Endothelial cell of umbilical vein (primary cell): ENCODE measurements at regions not wholly inside any gene's neighbourhood (a gene's known extent, or its start where the extent isn't known, plus 50 kb on each side); places are given as distances from the start of the nearest gene placed in this dataset.

Experiments used
- BruUV-seq: library from RNA; stranded (reverse); fragments of 400-500 nt; replicated peaks from 2 replicates; lab custom pipeline; 2021; lab: Mats Ljungman, UMichigan
- CTCF ChIA-PET: fragments of 300-600, 350-600 bp; sonication (Branson Sonifier 250); formaldehyde crosslinking; loops from one replicate; lab custom pipeline; 2021; ENCODE audit warnings: antibody characterized with exemption, inconsistent platforms; lab: Charles Lee
- POLR2A ChIA-PET: fragments of 300-600, 350-600 bp; sonication (Branson Sonifier 250); formaldehyde crosslinking; loops from one replicate; lab custom pipeline; 2021; ENCODE audit warnings: antibody characterized with exemption, inconsistent platforms; lab: Charles Lee
- DNase-seq: peaks from one replicate; pipeline ENCODE4 v3.0.0-alpha.2; 2011; ENCODE audit warnings: low read depth, low spot score
- FAIRE-seq: peaks from 2 replicates; lab custom pipeline; 2011; peaks lifted over from hg19 to GRCh38; lab: Jason Lieb, UNC
- H2AFZ ChIP-seq: 2 replicates; pipeline ENCODE4 v1.6.0; 2012; ENCODE audit warnings: low read depth, low read length, control low read depth, inconsistent platforms
- H3K27ac ChIP-seq: 2 replicates; pipeline ENCODE4 v1.5.1; 2011; ENCODE audit warnings: low read depth, mild to moderate bottlenecking, control low read depth, low read length, moderate library complexity; ENCODE audit not compliant: insufficient read depth
- H3K27me3 ChIP-seq, 2 experiments: 2 replicates each; pipeline versions ENCODE4 v1.6.0 to v1.6.1; 2011; ENCODE audit warnings: low read length in 2 of 2, mixed read lengths in 1 of 2; ENCODE audit not compliant: control insufficient read depth in 2 of 2, insufficient read depth in 2 of 2
- H3K36me3 ChIP-seq, 2 experiments: 2 replicates in 1 of 2; 3 replicates in 1 of 2; pipeline ENCODE4 v1.5.1; 2011; ENCODE audit warnings: low read length in 2 of 2, mild to moderate bottlenecking in 1 of 2, moderate library complexity in 1 of 2; ENCODE audit not compliant: control insufficient read depth in 2 of 2, insufficient read depth in 2 of 2; ENCODE audit errors: extremely low read depth in 1 of 2
- H3K4me1 ChIP-seq: 3 replicates; pipeline ENCODE4 v1.5.1; 2011; ENCODE audit warnings: mild to moderate bottlenecking, low read length; ENCODE audit not compliant: control insufficient read depth, insufficient read depth; ENCODE audit errors: extremely low read depth
- H3K4me2 ChIP-seq: 2 replicates; pipeline ENCODE4 v1.6.1; 2011; ENCODE audit warnings: low read length, control low read depth, mixed read lengths; ENCODE audit not compliant: insufficient read depth
- H3K4me3 ChIP-seq, 3 experiments: fragments of 200-600 bp in 1 of 3; sonication (generic), shearing (Covaris generic) in 1 of 3; replicated peaks in 1 of 3; 2 replicates each; pipeline ENCODE4 v1.5.1; 2011 to 2016; ENCODE audit warnings: control low read depth in 3 of 3, low read length in 3 of 3, mild to moderate bottlenecking in 2 of 3, inconsistent platforms in 1 of 3, low read depth in 1 of 3, moderate library complexity in 1 of 3; ENCODE audit not compliant: insufficient read depth in 1 of 3
- H3K79me2 ChIP-seq: 2 replicates; pipeline ENCODE4 v1.6.0; 2012; ENCODE audit warnings: low read length, inconsistent platforms; ENCODE audit not compliant: control insufficient read depth, insufficient read depth
- H3K9ac ChIP-seq: replicated peaks from 2 replicates; pipeline ENCODE3; 2011; ENCODE audit warnings: low read length, control low read depth; ENCODE audit not compliant: insufficient read depth; ENCODE audit errors: extremely low read depth
- H3K9me1 ChIP-seq: replicated peaks from 3 replicates; pipeline ENCODE4 v1.6.0; 2011; ENCODE audit warnings: mild to moderate bottlenecking, low read length; ENCODE audit not compliant: control insufficient read depth, insufficient read depth; ENCODE audit errors: extremely low read depth
- H3K9me3 ChIP-seq: replicated peaks from 2 replicates; pipeline ENCODE4 v1.5.1; 2012; ENCODE audit warnings: low read length, inconsistent platforms; ENCODE audit not compliant: control insufficient read depth, insufficient read depth
- H4K20me1 ChIP-seq: replicated peaks from 2 replicates; pipeline ENCODE3; 2011; ENCODE audit warnings: mild to moderate bottlenecking, low read length; ENCODE audit not compliant: control insufficient read depth, insufficient read depth; ENCODE audit errors: extremely low read depth
- CTCF ChIP-seq, 2 donors: IDR thresholded peaks; 1 replicate in 1 of 2; 2 replicates in 1 of 2; pipeline ENCODE4 v1.5.1; 2011; ENCODE audit warnings: low read length in 2 of 2, mild to moderate bottlenecking in 2 of 2, moderate library complexity in 2 of 2, control low read depth in 1 of 2, inconsistent platforms in 1 of 2, low read depth in 1 of 2; ENCODE audit not compliant: insufficient read depth in 1 of 2; ENCODE audit errors: extremely low read depth in 1 of 2
- EZH2 ChIP-seq: IDR thresholded peaks from 2 replicates; pipeline ENCODE4 v1.6.1; 2012; ENCODE audit warnings: borderline replicate concordance, low read depth, mild to moderate bottlenecking, moderate library complexity, low read length, inconsistent platforms; ENCODE audit not compliant: severe bottlenecking
- FOS ChIP-seq: IDR thresholded peaks from 2 replicates; pipeline ENCODE4 v1.6.1; 2011; ENCODE audit warnings: mild to moderate bottlenecking, low read length, moderate library complexity, borderline replicate concordance; ENCODE audit not compliant: insufficient read depth
- GATA2 ChIP-seq: IDR thresholded peaks from 2 replicates; pipeline ENCODE4 v1.7.0; 2011; ENCODE audit warnings: low read depth, mild to moderate bottlenecking, moderate library complexity, mixed read lengths, low read length; ENCODE audit not compliant: insufficient read length, insufficient read depth
- JUN ChIP-seq: IDR thresholded peaks from 2 replicates; pipeline ENCODE4 v1.6.1; 2011; ENCODE audit warnings: borderline replicate concordance, low read depth; ENCODE audit not compliant: insufficient read length, insufficient read depth
- MAX ChIP-seq: IDR thresholded peaks from 2 replicates; pipeline ENCODE4 v1.6.1; 2011; ENCODE audit not compliant: insufficient read depth, insufficient read length
- MYC ChIP-seq: IDR thresholded peaks from one replicate; pipeline ENCODE4 v1.6.1; 2011; ENCODE audit warnings: mild to moderate bottlenecking, low read depth, low read length
- POLR2A ChIP-seq: IDR thresholded peaks from 2 replicates; pipeline ENCODE4 v1.6.1; 2012; ENCODE audit warnings: low read depth, mild to moderate bottlenecking, control low read depth, low read length
- POLR2AphosphoS5 ChIP-seq: IDR thresholded peaks from 2 replicates; pipeline ENCODE4 v1.6.1; 2012; ENCODE audit warnings: low read depth, mild to moderate bottlenecking, control low read depth, low read length, moderate library complexity; ENCODE audit not compliant: insufficient read depth
- dilution Hi-C: fragments of 300-500 bp; cut with MboI; formaldehyde crosslinking; loops from one replicate; pipeline ENCODE4 v1.15.0; 2019; ENCODE audit warnings: low sequenced_read_pairs; ENCODE audit not compliant: extremely low pct_ligation_motif_present
- intact Hi-C: fragments of 100-400 bp; cut with micrococcal nuclease; formaldehyde crosslinking; loops from one replicate; pipeline ENCODE4 v1.10.0; 2022

- Histone ChIP-seq H3K4me2 (no peak overlapping the region), H3K36me3 (no peaks in the 10 kb centered on the region), H3K9me3 (no peaks in the 10 kb centered on the region), H3K4me1 (no peaks in the 10 kb centered on the region), H3K79me2 (no peaks in the 10 kb centered on the region), H2AFZ (no peak overlapping the region), H4K20me1 (no peaks in the 10 kb centered on the region), H3K4me3 (no peak overlapping the region), H3K9me1 (no peaks in the 10 kb centered on the region), H3K27ac (no peak overlapping the region), H3K27me3 (no peaks in the 10 kb centered on the region), H3K9ac (no peak overlapping the region)
- no TSS peak for BruUV-seq
- ChIA-PET POLR2A (no interaction called here), CTCF (no interaction called here)
- no peak for FAIRE-seq
- intact Hi-C loops (no loop called here), dilution Hi-C loops (no loop called here)
- DNase-seq: no peak
- TF ChIP-seq GATA2 (no peak), JUN (no peak), MYC (no peak), MAX (no peak), POLR2A (no peak), EZH2 (no peak), FOS (no peak), POLR2AphosphoS5 (no peak), CTCF (IDR thresholded peaks at IDR 0.05; ENCODE audit: extremely low read depth in 1 of 2, insufficient read depth in 1 of 2, low read depth in 1 of 2, low read length in 2 of 2) (no peak)
Measured at GRCh38 chr1:187234706-187235105, 406.0 kb downstream of the PLA2G4A start.
